M059J (cell line): ENCODE measurements at regions not wholly inside any gene's neighbourhood (a gene's known extent, or its start where the extent isn't known, plus 50 kb on each side); places are given as distances from the start of the nearest gene placed in this dataset.

Experiments used
- DNase-seq: peaks from one replicate; pipeline ENCODE4 v3.0.0-alpha.2; 2012; ENCODE audit warnings: low read depth

GRCh38 chr13:78012046-78012445 lies 93.4 kb upstream of the EDNRB start:
- no peak for DNase-seq

GRCh38 chr13:78004821-78005220 lies 86.2 kb upstream of the EDNRB start:
- DNase-seq, result no peak

- DNase-seq, result no peak
Observed at GRCh38 chr13:77999746-78000145, 81.1 kb upstream of the EDNRB start.

- peak; percentile 9 for DNase-seq
Observed at GRCh38 chr13:77994166-77994565, 75.5 kb upstream of the EDNRB start.

DNA sequence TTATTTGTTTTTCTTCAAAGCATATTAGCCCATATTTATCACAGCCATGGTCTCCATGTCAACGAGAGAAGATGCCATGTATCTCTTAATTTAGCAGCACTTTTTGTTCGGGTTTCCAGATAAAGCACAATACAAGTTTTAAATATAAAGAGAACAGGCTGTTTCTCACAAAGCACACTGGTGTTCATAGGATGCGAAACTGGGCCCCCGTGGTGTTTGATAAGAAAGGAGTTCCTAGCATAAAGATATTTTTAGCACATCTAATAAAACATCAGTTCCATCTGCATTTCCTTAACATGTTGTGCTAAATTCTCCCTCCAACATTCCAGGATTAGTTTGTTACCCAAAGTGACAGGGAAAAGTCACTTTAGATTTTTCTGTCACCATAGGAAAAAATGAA lies 72.4 kb upstream of the EDNRB start:
- DNase-seq, result no peak

DNA sequence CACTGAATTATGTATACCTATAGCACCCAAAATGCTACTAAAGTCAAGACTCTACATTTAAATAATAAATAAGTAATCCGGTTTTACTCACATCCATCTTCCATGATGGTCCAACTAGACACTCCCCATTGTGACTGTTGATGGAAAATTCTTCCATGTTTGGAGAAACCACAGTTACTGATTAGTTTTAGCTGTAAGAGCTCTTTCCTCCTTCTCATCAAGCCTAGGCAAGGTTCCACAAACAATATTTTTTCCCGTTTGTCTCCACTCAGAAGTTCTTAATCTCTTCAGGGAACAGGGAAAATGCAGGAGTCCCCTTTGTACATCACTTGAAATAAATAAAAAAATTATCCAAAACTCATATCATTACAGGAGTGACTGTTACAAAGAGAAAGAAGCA lies 70.7 kb upstream of the EDNRB start:
- DNase-seq, result no peak

DNA sequence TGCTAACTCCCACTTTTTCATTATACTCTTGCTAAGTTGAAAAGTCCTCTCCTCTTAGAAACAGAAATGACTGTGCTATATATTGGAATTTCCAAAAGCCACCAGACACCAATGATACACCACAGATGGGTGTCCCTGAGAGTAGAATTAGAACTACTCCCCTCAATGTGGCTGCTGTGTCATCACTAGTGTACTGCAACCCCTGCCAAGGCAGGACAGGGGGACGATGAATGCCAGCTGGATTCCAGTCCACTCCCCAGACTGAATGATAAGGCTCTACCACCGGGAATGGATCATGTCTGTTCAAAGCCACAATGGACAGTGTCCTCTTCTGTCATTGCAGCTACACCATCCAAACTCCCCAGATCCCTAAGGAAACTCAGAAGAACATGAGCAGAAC lies 69.7 kb upstream of the EDNRB start:
- no peak for DNase-seq

- DNase-seq, result no peak
Observed at GRCh38 chr13:77986713-77987112, 68.1 kb upstream of the EDNRB start.

DNA sequence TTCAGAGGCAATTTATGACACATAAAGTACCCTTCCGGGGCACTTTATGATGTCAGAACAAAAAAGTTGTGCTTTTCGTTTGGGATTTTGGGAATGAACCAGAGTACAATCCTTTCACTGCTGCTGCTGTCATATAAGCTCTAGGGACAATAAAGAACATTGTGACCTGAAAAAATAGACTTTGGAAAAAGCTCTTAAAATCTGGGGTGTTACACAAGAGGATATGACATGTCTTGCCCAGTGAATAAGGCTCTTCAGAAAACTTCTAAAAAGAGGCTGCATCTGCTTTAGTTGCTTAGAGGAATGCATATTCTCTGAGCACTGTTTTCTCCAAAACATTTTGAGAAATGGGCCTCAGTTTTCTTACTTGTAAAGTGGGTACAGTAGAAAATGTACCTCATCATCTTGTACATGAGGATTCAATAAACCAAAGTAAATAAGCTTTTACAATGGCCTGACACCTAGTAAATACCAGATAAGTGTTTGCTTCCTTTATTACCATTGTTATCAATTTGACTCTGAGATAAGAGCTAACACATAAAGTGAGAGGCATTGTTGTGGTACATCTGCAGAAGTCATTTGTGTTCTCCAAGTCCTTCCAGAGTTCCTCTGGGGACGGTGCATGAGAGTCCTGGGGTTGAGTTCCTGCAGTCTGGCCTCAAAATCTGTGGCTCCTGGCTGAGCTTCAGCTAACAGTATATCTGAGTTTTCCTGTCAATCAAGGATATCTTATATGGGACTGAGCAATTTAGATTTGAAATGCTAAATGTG lies 67.4 kb upstream of the EDNRB start:
- DNase-seq, result no peak

DNA sequence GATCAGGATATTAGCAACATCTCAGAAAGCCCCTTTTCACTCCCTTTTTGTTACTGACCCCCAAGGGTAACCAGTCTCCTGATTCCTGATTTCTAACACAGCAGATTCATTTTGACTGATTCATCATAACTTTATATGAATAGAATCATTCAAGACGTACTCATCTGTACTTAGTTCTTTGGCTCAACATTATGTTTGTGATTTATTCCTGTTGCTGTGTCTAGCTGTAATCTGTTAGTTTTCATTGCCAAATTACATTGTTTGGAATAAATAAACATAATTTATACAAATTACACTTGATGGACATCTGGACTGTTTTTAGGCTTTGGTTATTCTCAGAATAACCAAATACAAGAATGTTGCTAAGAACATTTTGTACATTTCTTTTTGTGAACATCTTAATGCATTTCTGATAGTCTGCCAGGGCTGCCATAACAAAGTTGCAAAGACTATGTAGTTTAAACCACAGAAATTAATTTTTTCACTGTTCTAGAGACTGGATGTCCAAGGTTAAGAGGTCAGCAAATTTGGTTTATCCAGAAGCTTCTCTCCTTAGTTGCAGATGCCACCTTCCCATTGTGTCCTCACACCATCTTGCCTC lies 62.8 kb upstream of the EDNRB start:
- no peak for DNase-seq

DNA sequence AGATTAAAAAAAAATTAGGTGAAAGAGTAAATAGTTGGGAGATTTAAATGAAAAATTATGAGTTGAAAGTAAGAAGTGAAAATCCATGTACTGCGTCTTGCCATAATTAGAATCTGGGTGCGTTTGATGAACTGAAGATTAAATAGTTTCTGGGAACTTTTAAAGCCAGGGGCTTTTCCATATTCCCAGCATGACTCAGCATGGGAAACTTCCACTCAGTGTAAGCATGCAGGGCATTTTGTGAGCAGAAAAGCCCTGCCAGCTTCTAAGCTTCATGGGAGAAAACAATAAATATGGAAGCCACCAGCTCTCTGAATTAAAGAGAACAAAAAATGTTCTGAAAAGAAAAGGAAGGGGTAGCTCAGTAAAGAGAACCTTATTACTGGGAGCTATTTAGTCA lies 62.0 kb upstream of the EDNRB start:
- DNase-seq, result peak; percentile 72

DNA sequence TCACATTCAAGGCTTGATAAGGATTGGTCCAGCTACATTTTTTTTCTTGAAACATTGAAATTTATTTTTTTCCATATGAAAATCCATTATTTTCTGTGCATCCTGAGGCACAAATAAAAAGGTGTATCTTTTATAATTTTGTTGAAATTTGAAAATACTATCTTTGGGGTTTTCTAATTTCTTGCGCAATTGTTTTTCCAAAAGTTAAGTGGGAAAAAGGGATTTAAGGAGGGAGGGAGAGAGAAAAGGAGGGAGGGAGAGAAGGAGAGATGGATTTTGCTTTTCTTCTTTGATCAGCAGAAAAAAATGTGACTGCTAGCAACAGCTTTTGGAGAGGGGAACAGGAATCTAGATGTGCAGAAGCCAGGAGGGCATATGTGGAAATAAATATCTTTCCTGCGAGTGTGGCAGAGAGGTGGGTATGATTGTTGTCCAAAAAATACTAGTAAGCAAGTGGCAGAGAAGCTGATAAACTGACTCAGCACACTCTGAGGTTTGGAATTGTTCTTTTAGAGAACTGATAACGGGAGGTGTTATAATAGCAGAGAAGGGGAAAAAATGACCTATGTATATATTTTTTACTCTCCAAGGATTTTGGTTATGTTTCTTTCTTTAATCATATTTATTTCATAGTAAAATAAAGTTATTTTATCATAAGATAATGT lies 61.2 kb upstream of the EDNRB start:
- no peak for DNase-seq

GRCh38 chr13:77975358-77976042 lies 56.9 kb upstream of the EDNRB start:
- peak; percentile 34 for DNase-seq

DNA sequence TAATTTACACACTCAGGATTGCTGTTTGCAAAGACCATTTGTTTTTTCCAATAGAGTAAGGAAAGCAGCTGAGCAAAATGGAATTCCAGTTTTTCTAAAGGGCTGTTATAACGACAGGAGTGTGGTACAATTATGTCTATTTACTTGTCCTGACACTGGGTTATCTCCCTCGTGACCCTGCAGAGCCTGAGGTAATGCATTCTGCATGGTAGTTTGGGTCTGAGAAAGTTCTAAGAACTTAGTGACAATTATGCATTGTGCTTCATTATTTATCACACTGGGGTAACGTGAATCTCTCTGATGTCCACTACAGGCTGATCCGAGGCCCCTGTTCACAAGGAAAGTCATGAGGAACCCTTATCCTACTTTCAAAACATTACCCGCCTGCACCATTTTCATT lies 50.7 kb upstream of the EDNRB start:
- DNase-seq, result no peak
